ENCODE measurements at regions not wholly inside any gene's neighbourhood (a gene's known extent, or its start where the extent isn't known, plus 50 kb on each side); places are given as distances from the start of the nearest gene placed in this dataset.
"Not testable (repeated sequence)": the region's sequence is repeated elsewhere in the genome, so short reads cannot be mapped to it uniquely, and the experiment has no call there.

DNA sequence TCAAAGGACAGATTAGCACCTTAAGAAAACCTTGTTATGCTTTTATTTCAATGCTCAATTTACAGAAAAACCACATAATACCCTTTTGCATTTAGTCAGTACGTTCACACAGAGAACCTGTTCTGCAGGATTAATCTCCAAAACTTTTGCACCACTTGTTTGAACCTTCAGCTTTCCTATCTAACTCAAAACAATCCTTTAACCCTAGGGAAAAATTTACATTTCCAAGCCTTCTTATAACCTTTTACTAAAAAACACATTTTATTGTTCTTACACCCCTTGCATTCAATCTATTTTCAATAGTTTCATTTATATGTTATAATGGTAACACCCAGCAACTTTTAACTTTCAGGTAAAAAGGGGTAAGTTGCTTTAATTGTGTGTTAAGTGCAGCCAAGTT lies 952.5 kb upstream of the CNTN5 start:
- Histone ChIP-seq H3K9ac (no peak overlapping the region), H3F3A (replicated peaks; ENCODE audit: insufficient read depth) (no peaks in the 10 kb centered on the region), H3K4me2 (no peak overlapping the region), H3K9me3 (no peaks in the 10 kb centered on the region), H3K4me1 (ENCODE audit: control insufficient read depth in 1 of 2, insufficient read depth in 2 of 2, low read depth in 1 of 2, low read length in 1 of 2) (no peaks in the 10 kb centered on the region), H3K27ac (ENCODE audit: low read depth in 2 of 2, low read length in 1 of 2) (no peak overlapping the region), H3K9me2 (no peaks in the 10 kb centered on the region), H3K79me2 (ENCODE audit: insufficient read depth) (no peaks in the 10 kb centered on the region), H4K20me1 (ENCODE audit: insufficient read depth) (no peaks in the 10 kb centered on the region), H3K36me3 (replicated peaks in 1 of 2; ENCODE audit: control insufficient read depth in 1 of 2, insufficient read depth in 2 of 2, low read length in 1 of 2) (no peaks in the 10 kb centered on the region), H2AFZ (ENCODE audit: low read depth) (no peak overlapping the region), H3K27me3 (ENCODE audit: insufficient read depth) (no peaks in the 10 kb centered on the region), H3K4me3 (ENCODE audit: low read depth in 2 of 2, low read length in 1 of 2) (no peak overlapping the region)
- no peak for DNase-seq
- WGBS (ENCODE audit: low lambda C conversion rate), result 37% methylated on average over 1 of the region's 1 CpG
- ChIA-PET CTCF (no interaction called here), POLR2A (no interaction called here)
- TF ChIP-seq EP300 (IDR thresholded peaks at IDR 0.05; ENCODE audit: borderline replicate concordance in 1 of 2, low read depth in 1 of 2, low read length in 1 of 2), result no peak
- no peak for TF ChIP-seq ZBTB33 (IDR thresholded peaks at IDR 0.05; ENCODE audit: borderline replicate concordance, low read depth)
- TF ChIP-seq EZH2phosphoT487 (IDR thresholded peaks at IDR 0.05; ENCODE audit: borderline replicate concordance, low read depth), result no peak
- TF ChIP-seq, protein P1, sequence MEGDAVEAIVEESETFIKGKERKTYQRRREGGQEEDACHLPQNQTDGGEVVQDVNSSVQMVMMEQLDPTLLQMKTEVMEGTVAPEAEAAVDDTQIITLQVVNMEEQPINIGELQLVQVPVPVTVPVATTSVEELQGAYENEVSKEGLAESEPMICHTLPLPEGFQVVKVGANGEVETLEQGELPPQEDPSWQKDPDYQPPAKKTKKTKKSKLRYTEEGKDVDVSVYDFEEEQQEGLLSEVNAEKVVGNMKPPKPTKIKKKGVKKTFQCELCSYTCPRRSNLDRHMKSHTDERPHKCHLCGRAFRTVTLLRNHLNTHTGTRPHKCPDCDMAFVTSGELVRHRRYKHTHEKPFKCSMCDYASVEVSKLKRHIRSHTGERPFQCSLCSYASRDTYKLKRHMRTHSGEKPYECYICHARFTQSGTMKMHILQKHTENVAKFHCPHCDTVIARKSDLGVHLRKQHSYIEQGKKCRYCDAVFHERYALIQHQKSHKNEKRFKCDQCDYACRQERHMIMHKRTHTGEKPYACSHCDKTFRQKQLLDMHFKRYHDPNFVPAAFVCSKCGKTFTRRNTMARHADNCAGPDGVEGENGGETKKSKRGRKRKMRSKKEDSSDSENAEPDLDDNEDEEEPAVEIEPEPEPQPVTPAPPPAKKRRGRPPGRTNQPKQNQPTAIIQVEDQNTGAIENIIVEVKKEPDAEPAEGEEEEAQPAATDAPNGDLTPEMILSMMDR (IDR thresholded peaks at IDR 0.05), result no peak
- TF ChIP-seq RAD21 (IDR thresholded peaks at IDR 0.05; ENCODE audit: low read length), result no peak
- no peak for TF ChIP-seq POLR2AphosphoS5 (IDR thresholded peaks at IDR 0.05; ENCODE audit: low read depth, low read length)
- TF ChIP-seq RCOR1 (IDR thresholded peaks at IDR 0.05; ENCODE audit: low read length), result no peak
- no peak for TF ChIP-seq MXI1 (IDR thresholded peaks at IDR 0.05; ENCODE audit: low read depth, low read length)
- TF ChIP-seq MAX (IDR thresholded peaks at IDR 0.05; ENCODE audit: low read depth), result no peak
- TF ChIP-seq, protein P2, sequence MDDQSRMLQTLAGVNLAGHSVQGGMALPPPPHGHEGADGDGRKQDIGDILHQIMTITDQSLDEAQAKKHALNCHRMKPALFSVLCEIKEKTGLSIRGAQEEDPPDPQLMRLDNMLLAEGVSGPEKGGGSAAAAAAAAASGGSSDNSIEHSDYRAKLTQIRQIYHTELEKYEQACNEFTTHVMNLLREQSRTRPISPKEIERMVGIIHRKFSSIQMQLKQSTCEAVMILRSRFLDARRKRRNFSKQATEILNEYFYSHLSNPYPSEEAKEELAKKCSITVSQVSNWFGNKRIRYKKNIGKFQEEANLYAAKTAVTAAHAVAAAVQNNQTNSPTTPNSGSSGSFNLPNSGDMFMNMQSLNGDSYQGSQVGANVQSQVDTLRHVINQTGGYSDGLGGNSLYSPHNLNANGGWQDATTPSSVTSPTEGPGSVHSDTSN (IDR thresholded peaks at IDR 0.05), result no peak
- TF ChIP-seq FOXJ3 (CRISPR knock-in tag; IDR thresholded peaks at IDR 0.05), result no peak

DNA sequence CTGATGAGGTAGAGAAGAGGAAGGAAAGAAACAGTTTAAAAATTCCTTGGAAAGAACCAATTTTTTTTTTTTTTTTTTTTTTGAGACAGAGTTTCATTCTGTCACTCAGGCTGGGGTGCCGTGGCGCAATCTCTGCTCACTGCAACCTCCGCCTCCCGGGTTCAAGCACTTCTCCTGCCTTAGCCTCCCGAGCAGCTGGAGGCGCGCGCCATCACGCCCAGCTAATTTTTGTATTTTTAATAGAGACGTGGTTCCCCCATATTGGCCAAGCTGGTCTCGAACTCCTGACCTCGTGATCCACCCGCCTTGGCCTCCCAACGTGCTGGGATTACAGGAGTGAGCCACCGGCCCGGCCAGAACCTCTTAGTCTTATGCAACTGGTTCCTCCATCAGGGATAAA lies 951.6 kb upstream of the CNTN5 start:
- H2AFZ ChIP-seq (ENCODE audit: low read depth); H3K4me1 ChIP-seq (ENCODE audit: control insufficient read depth in 1 of 2, insufficient read depth in 2 of 2, low read depth in 1 of 2, low read length in 1 of 2); CTCF ChIA-PET; H3K9me2 ChIP-seq; H3K9me3 ChIP-seq; H3K36me3 ChIP-seq (replicated peaks in 1 of 2; ENCODE audit: control insufficient read depth in 1 of 2, insufficient read depth in 2 of 2, low read length in 1 of 2); H3K27ac ChIP-seq (ENCODE audit: low read depth in 2 of 2, low read length in 1 of 2); POLR2A ChIA-PET; DNase-seq; H3K79me2 ChIP-seq (ENCODE audit: insufficient read depth); H4K20me1 ChIP-seq (ENCODE audit: insufficient read depth); H3F3A ChIP-seq (replicated peaks; ENCODE audit: insufficient read depth); H3K9ac ChIP-seq; H3K27me3 ChIP-seq (ENCODE audit: insufficient read depth); H3K4me2 ChIP-seq; H3K4me3 ChIP-seq (ENCODE audit: low read depth in 2 of 2, low read length in 1 of 2): not testable (repeated sequence)
- WGBS (ENCODE audit: low lambda C conversion rate), result 71% methylated on average over 16 of the region's 16 CpGs

Measured in SK-N-SH (cell line).